ENCODE measurements at regions not wholly inside any gene's neighbourhood (a gene's known extent, or its start where the extent isn't known, plus 50 kb on each side); places are given as distances from the start of the nearest gene placed in this dataset.

DNA sequence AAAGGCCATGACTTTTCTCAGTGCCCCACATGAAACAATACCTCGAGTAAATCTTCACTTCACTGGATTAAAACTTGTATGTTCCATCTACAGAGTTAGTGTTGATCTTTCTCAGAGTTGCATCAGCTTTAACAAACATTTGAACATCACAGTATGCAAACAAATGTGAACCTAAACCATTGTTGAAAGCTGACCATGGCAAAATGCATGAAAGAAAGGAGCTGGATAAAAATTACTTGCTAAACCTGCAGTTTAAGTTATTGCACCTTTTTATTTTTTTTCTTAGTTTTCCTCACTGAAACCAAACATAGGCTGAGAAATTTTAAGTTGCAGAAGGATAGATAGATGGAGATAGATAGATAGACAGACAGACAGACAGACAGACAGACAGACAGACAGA, 107.2 kb upstream of the UGP2 start:
- no peak for TF ChIP-seq EZH2phosphoT487 (IDR thresholded peaks at IDR 0.05; ENCODE audit: low read length)
- TF ChIP-seq, protein P1, sequence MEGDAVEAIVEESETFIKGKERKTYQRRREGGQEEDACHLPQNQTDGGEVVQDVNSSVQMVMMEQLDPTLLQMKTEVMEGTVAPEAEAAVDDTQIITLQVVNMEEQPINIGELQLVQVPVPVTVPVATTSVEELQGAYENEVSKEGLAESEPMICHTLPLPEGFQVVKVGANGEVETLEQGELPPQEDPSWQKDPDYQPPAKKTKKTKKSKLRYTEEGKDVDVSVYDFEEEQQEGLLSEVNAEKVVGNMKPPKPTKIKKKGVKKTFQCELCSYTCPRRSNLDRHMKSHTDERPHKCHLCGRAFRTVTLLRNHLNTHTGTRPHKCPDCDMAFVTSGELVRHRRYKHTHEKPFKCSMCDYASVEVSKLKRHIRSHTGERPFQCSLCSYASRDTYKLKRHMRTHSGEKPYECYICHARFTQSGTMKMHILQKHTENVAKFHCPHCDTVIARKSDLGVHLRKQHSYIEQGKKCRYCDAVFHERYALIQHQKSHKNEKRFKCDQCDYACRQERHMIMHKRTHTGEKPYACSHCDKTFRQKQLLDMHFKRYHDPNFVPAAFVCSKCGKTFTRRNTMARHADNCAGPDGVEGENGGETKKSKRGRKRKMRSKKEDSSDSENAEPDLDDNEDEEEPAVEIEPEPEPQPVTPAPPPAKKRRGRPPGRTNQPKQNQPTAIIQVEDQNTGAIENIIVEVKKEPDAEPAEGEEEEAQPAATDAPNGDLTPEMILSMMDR (IDR thresholded peaks at IDR 0.05; ENCODE audit: low read length) = no peak
- TF ChIP-seq EZH2 (optimal IDR thresholded peaks at IDR 0.05; ENCODE audit: low read depth, low read length) = no peak
